BE2C (cell line): ENCODE measurements at regions not wholly inside any gene's neighbourhood (a gene's known extent, or its start where the extent isn't known, plus 50 kb on each side); places are given as distances from the start of the nearest gene placed in this dataset.
"Not testable (repeated sequence)": the region's sequence is repeated elsewhere in the genome, so short reads cannot be mapped to it uniquely, and the experiment has no call there.

Experiments used
- DNase-seq: peaks from one replicate; pipeline ENCODE4 v3.0.0-alpha.2; 2020
- H3K27me3 ChIP-seq: fragments of 250-450 bp; sonication (Bioruptor Pico); 2 replicates; pipeline ENCODE4 v1.5.1; 2020; ENCODE audit warnings: mild to moderate bottlenecking
- H3K36me3 ChIP-seq: fragments of 250-450 bp; sonication (Bioruptor Pico); 2 replicates; pipeline ENCODE4 v1.5.1; 2020; ENCODE audit warnings: mild to moderate bottlenecking
- H3K4me1 ChIP-seq: fragments of 250-450 bp; sonication (Bioruptor Pico); 2 replicates; pipeline ENCODE4 v1.5.1; 2020
- H3K4me3 ChIP-seq: 2 replicates; pipeline ENCODE4 v1.5.1; 2011; ENCODE audit warnings: low read depth, low read length
- H3K9me3 ChIP-seq: fragments of 250-450 bp; sonication (Bioruptor Pico); 2 replicates; pipeline ENCODE4 v1.5.1; 2020

DNA sequence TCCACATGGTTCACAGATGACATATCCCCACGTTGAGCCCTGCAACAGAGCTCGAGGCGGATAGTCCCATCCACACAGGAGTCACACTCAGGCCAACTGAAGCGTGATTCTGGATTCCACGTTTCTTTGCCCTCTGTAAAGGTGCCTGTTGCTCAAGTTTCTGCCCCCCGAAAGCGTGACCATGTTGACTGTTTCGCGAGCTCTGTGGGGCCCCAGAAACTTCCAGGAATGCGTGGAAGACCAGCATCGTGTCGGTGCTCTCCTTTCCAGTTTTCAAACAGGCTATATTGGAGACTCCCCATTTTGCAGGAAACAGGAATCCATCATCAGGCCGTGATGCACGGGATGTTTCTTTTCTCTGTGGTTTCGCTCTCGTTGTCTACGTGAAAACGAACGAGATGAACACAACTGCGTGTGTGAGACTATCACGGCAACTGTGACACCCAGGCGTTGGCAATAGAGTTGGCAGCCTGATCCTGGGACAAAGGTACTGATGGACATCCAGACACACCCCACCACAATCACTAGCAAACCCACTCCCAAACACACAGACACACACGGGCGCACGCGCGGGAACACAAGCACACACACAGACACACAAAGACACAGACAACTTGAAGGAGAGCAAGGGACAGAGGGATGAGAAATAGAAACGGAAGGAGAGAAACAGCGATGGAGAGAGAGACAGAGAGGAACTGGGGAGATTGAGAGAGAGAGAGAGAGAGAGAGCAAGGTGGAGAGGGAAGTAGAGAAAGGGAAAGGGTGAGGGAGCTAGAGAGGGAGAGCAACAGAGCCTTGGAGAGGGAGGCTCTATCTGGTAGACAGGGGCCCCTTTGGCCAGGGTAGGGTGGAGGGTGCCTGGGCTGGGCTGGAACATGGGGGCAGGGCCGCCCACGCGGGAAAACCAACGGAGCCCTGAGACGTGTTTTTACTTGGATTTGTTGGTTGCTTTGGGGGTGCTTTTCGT is 1609.3 kb downstream of the SPATA31A7 start:
- H3K4me1 ChIP-seq, H3K9me3 ChIP-seq, H3K27me3 ChIP-seq, H3K36me3 ChIP-seq: not testable (repeated sequence)
- peak; percentile 36 for DNase-seq
- peak overlapping the region; percentile 70 for H3K4me3 ChIP-seq

DNA sequence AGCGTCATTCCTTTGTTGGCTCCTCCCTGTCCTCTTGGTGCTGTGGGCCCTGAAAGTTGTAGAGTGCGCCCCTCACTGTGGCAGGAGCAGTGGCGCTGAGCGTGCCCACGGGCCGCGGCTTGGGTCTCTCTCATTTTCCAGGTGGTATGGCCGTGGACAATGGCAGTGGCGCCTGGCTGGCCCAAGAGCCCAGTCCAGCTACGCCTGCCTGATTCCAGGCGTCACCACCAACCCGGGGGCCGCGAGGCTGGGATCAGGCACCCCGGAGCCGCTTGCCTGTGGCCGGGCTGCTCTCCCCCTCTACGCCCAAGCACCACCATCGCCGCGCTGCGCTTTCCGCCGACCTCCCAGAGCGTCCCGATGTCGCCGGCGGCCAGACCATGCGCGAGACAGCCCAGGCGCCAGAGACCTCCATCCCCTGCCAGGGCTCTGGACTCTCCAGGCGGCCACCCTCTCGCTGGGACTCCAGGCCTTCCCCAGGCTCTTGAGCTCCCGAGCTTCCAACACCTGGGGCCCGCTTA is 1610.1 kb downstream of the SPATA31A7 start:
- H3K36me3 ChIP-seq, H3K4me1 ChIP-seq, H3K27me3 ChIP-seq, H3K9me3 ChIP-seq: not testable (repeated sequence)
- DNase-seq: peak; percentile 65
- peak overlapping the region; percentile 70 for H3K4me3 ChIP-seq

DNA sequence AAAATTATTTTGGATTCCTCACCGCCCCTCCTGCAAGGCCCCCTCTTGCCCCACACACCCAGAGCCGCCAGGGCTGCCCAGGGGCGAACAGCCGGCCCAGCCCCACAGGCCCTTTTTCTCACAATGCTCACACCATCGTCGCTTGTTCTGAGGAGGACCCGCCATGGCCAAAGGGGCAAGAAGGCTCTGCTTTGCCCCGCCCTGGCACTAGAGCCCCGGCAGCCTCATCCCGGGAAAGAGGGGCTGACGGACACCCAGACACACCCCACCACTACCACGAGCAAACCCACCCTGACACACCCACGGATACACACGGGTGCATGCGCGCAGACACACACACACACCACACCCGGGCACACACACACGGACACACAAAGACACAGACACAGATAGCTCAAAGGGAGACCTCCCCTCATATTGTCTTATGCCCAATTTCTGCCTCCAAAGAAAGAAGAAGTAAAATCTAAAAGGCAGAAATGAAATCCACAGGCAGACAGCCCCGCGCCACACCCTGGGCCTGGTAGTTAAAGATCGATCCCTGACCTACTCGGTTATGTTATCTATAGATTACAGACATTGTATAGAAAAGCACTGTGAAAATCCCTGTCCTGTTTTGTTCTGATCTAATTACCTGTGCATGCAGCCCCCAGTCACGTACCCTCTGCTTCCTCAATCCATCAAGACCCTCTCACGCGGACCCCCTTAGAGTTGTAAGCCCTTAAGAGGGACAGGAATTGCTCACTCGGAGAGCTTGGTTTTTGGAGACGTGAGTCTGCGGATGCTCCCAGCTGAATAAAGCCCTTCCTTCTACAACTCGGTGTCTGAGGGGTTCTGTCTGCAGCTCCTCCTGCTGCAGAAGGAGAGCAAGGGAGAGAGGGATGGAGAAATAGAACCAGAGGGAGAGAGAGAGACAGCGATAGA is 1610.9 kb downstream of the SPATA31A7 start:
- not testable (repeated sequence) for H3K9me3 ChIP-seq, H3K4me1 ChIP-seq, H3K36me3 ChIP-seq, H3K27me3 ChIP-seq
- peak overlapping the region; percentile 70 for H3K4me3 ChIP-seq
- DNase-seq: peak; percentile 33

DNA sequence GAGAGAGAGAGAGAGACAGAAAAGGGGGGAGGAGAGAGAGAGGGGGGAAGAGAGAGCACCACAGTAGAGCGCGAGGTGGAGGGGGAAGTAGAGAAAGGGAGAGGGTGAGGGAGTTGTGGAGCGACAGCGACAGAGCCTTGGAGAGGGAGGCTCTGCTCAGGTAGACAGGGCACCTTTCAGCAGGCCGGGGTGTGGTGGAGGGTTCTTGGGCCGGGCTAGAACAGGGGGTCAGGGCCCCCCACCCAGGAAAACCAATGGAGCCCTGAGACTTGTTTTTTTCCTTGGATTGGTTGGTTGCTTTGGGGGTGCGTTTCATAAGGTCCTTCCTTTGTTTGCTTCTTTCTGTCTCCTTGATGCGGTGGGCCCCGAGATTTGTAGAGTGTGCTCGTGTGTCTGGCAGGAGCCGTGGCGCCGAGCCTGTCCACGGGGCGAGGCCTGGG is 1611.6 kb downstream of the SPATA31A7 start:
- H3K4me3 ChIP-seq: peak overlapping the region; percentile 70
- H3K36me3 ChIP-seq, H3K27me3 ChIP-seq, H3K9me3 ChIP-seq, H3K4me1 ChIP-seq: not testable (repeated sequence)
- peak; percentile 26 for DNase-seq

DNA sequence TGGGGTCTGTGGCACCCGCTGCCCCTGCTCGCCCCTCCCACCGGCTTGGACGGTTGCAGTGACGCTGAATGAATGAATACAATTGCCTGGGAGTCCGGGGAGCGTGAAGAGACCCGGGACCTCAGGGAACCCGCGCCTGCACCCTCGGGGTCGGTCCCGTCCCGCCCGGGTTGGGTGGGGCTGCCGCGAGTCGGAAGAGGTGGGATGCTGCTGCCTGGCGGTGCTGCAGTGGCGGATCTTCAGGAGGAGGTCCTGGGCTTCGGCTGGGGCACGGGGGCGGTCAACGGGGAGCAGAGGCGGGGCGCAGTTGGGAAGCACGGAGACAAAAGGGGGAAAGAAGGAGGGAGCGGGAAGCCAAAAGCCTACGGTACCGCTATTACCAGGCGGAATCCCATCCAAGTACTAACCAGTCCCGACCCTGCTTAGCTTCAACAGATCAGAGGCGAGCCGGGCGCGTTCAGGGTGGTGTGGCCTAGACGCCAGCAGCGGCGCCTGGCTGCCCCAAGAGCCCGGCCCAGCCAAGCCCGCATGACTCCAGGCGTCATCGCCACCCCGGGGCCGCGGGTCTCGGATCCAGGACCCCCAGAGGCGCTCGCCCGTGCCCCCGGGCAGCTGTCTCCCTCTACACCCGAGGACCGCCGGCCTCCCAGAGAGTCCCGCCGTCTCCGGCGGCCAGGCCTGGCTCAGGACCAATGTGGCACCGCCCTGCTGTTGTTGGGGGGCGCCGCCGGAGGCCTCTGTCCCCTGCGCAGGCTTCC is 1612.3 kb downstream of the SPATA31A7 start:
- DNase-seq: peak; percentile 97
- H3K4me1 ChIP-seq, H3K36me3 ChIP-seq, H3K9me3 ChIP-seq, H3K27me3 ChIP-seq: not testable (repeated sequence)
- H3K4me3 ChIP-seq: peak overlapping the region; percentile 70

DNA sequence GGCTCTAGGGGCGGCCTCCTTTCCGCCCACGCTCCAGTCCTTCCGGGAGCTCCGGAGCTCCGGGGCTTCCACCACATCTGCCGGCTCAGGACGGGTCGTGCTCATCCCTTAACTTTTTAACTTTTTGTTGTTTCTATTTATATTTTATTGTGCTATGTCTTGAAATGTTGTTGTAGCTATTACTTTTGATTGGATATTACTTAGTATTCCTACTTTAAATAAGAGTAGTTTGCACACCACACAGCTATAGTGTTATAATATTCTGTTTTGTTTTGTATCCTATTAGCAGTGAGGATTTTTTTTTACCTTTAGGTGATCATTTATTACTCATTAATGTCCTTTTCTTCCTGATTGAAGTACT is 1612.9 kb downstream of the SPATA31A7 start:
- peak overlapping the region; percentile 70 for H3K4me3 ChIP-seq
- not testable (repeated sequence) for H3K27me3 ChIP-seq, H3K9me3 ChIP-seq, DNase-seq, H3K4me1 ChIP-seq, H3K36me3 ChIP-seq

DNA sequence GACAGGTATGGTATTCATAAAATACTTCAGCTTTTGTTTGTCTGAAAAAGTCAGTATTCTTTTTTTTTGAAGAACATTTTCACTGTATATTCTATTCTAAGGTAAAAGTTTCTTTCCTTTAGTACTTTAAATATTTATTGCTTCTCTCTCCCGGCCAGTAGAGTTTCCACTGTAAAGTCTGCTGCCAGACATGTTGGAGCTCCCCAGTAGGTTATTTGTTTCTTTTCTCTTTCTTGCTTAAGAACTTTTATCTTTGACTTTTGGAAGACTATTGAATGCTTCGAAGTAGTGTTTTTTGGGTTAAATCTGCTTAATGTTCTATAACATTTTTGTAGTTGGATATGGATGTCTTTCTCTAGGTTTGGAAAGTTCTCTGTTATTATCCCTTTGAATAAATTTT is 1613.3 kb downstream of the SPATA31A7 start:
- H3K9me3 ChIP-seq, DNase-seq, H3K27me3 ChIP-seq, H3K36me3 ChIP-seq, H3K4me1 ChIP-seq: not testable (repeated sequence)
- H3K4me3 ChIP-seq: peak overlapping the region; percentile 70

DNA sequence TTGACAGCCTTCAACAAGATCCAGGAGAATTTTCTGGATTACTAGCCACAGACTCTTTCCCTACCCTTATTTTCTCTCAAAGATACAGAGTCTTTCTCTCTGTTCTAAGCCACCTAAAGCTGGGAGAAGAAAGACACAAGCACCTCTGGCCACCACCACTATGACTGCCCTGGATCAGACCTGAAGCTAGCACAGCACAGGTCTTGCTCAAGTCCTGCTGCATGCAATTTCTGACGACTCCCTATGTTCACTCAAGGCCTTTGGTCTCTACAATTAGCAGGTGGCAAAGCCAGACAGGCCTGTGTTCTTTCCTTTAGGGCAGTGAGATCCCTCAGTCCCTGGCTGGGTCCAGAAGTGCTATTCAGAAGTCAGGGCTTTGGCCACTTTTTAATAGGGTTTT is 1614.5 kb downstream of the SPATA31A7 start:
- not testable (repeated sequence) for DNase-seq, H3K36me3 ChIP-seq, H3K9me3 ChIP-seq, H3K4me1 ChIP-seq, H3K4me3 ChIP-seq, H3K27me3 ChIP-seq

DNA sequence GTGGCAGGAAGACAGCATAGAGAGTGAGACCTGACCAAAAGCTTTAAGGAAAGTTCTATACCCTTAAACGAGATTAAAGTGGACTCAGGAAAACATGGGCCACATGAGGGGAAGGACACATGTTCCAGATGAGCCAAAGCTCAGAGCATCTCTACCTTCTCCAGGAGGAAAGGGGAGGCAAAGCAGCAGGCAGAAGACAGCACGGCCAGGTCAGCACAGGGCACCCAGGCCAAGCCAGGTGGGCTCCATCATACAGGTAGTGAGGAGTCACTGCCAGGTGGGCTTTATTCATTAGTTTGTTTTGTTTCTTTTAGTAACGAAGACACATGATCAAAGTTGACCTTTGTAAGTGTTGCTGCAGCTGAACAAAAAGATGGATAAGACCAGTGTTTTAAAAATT is 1617.6 kb downstream of the SPATA31A7 start:
- H3K27me3 ChIP-seq, H3K4me3 ChIP-seq, DNase-seq, H3K36me3 ChIP-seq, H3K9me3 ChIP-seq, H3K4me1 ChIP-seq: not testable (repeated sequence)

DNA sequence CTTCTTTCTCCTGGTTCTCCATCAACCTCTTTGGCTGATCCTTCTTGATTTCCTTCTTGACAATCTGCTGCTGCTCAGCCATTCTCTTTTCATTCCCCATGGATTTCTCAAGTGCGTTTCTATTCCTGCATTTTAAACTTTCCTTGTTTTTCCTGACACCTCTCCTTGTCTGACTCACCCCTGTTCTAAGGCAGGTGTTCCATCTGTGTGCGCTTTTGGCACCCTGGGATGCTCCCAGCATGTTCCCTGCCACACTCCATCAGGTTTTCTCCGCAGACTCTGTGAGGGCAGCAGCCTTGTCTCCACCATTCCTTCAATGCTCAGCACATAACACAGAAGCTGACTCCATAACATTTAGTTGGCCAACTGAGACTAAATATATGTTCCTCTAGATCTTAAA is 1618.2 kb downstream of the SPATA31A7 start:
- not testable (repeated sequence) for H3K4me1 ChIP-seq, H3K36me3 ChIP-seq, H3K9me3 ChIP-seq, H3K27me3 ChIP-seq, DNase-seq, H3K4me3 ChIP-seq

DNA sequence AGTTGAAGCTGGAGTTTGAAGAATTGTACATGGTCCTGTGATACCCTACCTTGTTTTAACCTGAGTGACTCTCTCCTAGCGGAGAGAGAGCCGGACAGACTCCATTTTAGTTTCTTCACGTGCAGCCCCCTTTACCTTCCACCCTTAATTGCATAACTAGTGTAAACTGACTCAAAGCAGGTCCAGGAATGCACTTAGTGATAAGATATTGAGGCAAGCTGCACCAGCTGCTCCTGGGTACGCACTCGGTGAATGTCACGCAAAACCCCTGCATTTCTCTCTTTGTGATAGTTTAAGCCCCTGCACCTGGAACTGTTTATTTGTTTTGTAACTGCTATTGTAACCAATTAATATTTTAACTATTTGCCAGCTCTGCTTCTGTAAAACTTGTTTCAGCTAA is 1620.5 kb downstream of the SPATA31A7 start:
- H3K9me3 ChIP-seq, DNase-seq, H3K27me3 ChIP-seq, H3K4me3 ChIP-seq, H3K36me3 ChIP-seq, H3K4me1 ChIP-seq: not testable (repeated sequence)

DNA sequence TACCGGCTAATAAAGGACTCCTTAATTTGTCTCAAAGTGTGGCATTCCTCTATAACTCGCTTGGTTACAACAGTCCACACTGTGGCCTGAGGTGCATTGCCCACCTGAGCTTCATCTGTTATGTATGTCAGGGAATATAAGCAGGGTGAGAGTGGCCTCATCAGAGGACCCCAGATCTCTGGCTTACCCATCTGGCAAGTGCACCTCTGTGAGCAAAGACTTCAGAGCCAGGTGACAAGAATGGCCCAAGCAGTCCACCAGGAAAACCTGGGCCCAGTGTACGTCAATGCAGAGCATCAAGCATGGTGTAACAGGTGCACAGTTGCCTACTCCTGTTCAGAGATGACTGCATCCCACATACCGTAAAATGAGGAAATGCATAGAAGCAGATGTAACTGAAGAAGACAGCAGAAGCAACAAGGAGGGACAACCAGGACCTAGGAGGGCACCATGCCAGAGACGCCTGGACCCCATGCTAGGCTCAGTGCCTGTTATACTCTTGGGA is 1621.0 kb downstream of the SPATA31A7 start:
- not testable (repeated sequence) for H3K4me3 ChIP-seq, H3K36me3 ChIP-seq, H3K4me1 ChIP-seq, H3K9me3 ChIP-seq, H3K27me3 ChIP-seq, DNase-seq

DNA sequence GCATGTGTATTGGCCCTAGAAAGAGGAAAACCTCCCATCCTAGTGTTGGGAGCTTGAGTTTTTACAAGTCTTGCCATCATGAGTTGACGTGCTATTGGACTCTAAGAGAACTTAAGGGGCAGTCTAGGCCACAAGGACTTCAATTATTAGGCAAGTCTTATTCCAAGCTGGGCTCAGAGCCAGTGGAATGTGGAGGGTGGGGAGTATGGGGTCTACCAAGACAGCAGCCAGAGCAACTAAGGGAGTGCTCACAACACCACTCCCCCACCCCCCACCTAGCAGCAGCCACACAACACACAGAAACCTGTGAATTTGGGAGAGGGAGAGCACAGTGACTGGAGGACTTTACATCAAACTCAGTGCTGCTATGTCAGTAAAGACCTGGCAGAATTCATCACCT is 1625.6 kb downstream of the SPATA31A7 start:
- not testable (repeated sequence) for H3K27me3 ChIP-seq, H3K4me3 ChIP-seq, H3K4me1 ChIP-seq, DNase-seq, H3K36me3 ChIP-seq, H3K9me3 ChIP-seq

DNA sequence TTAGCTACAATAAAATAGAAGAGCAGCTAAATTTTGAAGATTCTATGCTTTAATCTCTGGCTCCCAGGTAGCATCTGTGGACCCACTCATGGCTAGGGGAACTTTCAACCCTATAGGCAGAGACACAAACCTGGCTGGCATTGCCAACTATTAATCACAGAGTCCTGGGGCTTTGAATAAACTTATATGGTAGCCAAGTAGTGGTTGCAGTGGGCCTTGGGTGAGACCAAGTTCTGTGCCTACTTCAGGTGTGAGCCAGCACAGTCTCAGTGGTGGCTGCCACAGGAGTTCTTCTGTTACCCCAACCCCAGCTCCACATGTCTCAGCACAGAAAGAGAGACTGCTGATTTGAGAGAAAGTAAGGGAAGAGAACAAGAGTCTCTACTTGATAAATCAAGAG is 1626.5 kb downstream of the SPATA31A7 start:
- not testable (repeated sequence) for H3K4me1 ChIP-seq, DNase-seq, H3K4me3 ChIP-seq, H3K9me3 ChIP-seq, H3K36me3 ChIP-seq, H3K27me3 ChIP-seq

DNA sequence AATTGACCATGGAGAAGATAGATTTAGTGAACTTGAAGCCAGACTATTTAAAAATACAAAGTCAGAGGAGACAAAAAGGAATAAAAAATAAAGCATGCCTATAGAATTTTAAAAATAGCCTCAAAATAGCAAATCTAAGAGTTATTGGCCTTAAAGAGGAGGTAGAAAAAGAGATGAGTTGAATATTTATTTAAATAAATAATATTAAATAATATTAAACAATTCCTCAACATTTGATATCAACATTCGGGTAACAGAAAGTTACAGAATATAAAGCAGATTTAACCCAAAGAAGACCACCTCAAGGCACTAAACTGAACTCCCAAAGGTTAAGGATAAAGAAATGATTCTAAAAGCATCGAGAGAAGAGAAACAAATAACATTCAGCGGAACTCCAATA is 1627.4 kb downstream of the SPATA31A7 start:
- not testable (repeated sequence) for DNase-seq, H3K27me3 ChIP-seq, H3K4me1 ChIP-seq, H3K4me3 ChIP-seq, H3K36me3 ChIP-seq, H3K9me3 ChIP-seq
